HepG2 (cell line): ENCODE measurements at regions not wholly inside any gene's neighbourhood (a gene's known extent, or its start where the extent isn't known, plus 50 kb on each side); places are given as distances from the start of the nearest gene placed in this dataset.

Experiments
- ESRRA ChIP-seq: sonication (generic); formaldehyde crosslinking; IDR thresholded peaks from 2 replicates; pipeline ENCODE4 v1.5.1; 2020; ENCODE audit warnings: mild to moderate bottlenecking, low read depth, missing genetic modification reagents
- FOXA1 ChIP-seq, 2 experiments: fragments of 450-650 bp in 1 of 2; sonication (generic) in 1 of 2; formaldehyde crosslinking in 1 of 2; IDR thresholded peaks; 2 replicates each; pipeline versions ENCODE4 v1.4.0 to v1.6.1; 2016 to 2020; ENCODE audit warnings: missing genetic modification reagents in 1 of 2
- MAX ChIP-seq: IDR thresholded peaks from 2 replicates; pipeline ENCODE4 v1.6.1; 2012; ENCODE audit warnings: inconsistent platforms
- POLR2A ChIP-seq, 2 experiments: IDR thresholded peaks; 2 replicates each; pipeline ENCODE4 v1.6.1; 2011; ENCODE audit warnings: low read depth in 2 of 2, low read length in 2 of 2, mild to moderate bottlenecking in 1 of 2, moderate library complexity in 1 of 2; ENCODE audit not compliant: insufficient read depth in 1 of 2
- TAF1 ChIP-seq: sonication (generic); formaldehyde crosslinking; IDR thresholded peaks from 2 replicates; pipeline ENCODE4 v1.4.0; 2020; ENCODE audit warnings: missing genetic modification reagents
- TBL1XR1 ChIP-seq: fragments of 150-350 bp; IDR thresholded peaks from 2 replicates; pipeline ENCODE4 v1.6.1; 2014; ENCODE audit warnings: borderline replicate concordance, low read length; ENCODE audit not compliant: partially characterized antibody
- TCF7L2 ChIP-seq: IDR thresholded peaks from 2 replicates; pipeline ENCODE4 v1.6.1; 2011; ENCODE audit warnings: mild to moderate bottlenecking, low read depth, low read length, moderate library complexity
- ZNF839 ChIP-seq: sonication (generic); formaldehyde crosslinking; IDR thresholded peaks from 2 replicates; pipeline ENCODE4 v1.4.0; 2020; ENCODE audit warnings: missing genetic modification reagents, mild to moderate bottlenecking, borderline replicate concordance
- TF ChIP-seq, protein P1 (sequence below): sonication (generic); formaldehyde crosslinking; conservative IDR thresholded peaks from 2 replicates; pipeline ENCODE4 v1.4.0; 2020; ENCODE audit warnings: missing genetic modification reagents
- TF ChIP-seq, protein P2 (sequence below): IDR thresholded peaks from 2 replicates; pipeline ENCODE4 v1.6.1; 2016; ENCODE audit warnings: missing genetic modification reagents, missing compliant biosample characterization
- TF ChIP-seq, protein P3 (sequence below): sonication (generic); formaldehyde crosslinking; IDR thresholded peaks from 2 replicates; pipeline ENCODE4 v1.5.0; 2020; ENCODE audit warnings: mild to moderate bottlenecking, missing genetic modification reagents, moderate library complexity
- TF ChIP-seq, protein P4 (sequence below), 2 experiments: IDR thresholded peaks; 2 replicates each; pipeline ENCODE4 v1.6.1; 2011 to 2012; ENCODE audit warnings: low read length in 2 of 2, borderline replicate concordance in 1 of 2, low read depth in 1 of 2, mild to moderate bottlenecking in 1 of 2, moderate library complexity in 1 of 2
- TF ChIP-seq, protein P5 (sequence below): sonication (generic); formaldehyde crosslinking; IDR thresholded peaks from 2 replicates; pipeline ENCODE4 v1.4.0; 2020; ENCODE audit warnings: missing genetic modification reagents, borderline replicate concordance
- TF ChIP-seq, protein P6 (sequence below): sonication (generic); formaldehyde crosslinking; IDR thresholded peaks from 2 replicates; pipeline ENCODE4 v1.5.0; 2020; ENCODE audit warnings: missing genetic modification reagents

DNA sequence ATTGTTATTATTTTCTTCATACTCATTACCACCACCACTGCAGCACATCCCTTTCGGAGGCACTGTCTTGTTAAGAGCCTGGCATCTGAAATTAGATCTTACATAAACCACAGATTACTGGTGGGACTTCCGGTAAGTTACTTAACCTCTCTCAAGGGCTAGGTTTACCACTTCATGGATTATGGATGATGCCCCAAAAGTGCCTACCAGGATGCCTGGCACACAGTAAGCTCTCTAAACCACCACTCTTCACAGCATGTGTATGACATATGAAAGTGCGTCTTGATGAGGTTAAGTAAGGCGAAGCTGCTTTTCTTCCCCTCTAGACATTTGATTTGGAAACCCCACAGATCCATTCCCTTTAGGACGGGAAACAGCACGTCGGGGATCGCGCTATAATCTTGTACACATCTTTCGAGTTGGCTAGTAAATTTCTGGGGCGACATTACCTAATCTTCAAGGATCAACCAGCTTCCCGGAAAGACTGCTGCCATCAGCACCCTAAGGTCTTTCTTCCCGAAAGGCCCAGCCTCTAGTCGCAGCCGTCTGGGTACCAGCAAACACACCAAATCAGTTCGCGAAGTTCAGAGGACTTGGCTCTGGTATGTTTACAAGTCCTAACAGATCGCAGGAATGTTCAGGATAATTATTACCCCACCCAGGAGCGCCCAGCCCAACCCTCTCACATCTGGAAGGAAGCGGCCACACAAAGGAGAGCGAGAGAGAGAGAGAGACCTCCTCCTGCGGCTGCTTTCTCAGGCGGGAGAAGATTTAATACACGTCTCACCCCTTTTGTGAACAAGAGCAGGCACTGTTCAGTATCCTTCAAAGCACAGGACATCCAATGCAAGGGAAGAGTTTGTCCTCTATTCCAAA, 155.1 kb upstream of the FRMD4B start:
- no peak for TF ChIP-seq FOXA1 (IDR thresholded peaks at IDR 0.05)
- TF ChIP-seq FOXA1 (CRISPR knock-in tag; IDR thresholded peaks at IDR 0.05): no peak
- TF ChIP-seq, protein P1, sequence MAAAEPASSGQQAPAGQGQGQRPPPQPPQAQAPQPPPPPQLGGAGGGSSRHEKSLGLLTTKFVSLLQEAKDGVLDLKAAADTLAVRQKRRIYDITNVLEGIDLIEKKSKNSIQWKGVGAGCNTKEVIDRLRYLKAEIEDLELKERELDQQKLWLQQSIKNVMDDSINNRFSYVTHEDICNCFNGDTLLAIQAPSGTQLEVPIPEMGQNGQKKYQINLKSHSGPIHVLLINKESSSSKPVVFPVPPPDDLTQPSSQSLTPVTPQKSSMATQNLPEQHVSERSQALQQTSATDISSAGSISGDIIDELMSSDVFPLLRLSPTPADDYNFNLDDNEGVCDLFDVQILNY (CRISPR knock-in tag): no peak
- no peak for TF ChIP-seq TAF1 (CRISPR knock-in tag)
- TF ChIP-seq, protein P2, sequence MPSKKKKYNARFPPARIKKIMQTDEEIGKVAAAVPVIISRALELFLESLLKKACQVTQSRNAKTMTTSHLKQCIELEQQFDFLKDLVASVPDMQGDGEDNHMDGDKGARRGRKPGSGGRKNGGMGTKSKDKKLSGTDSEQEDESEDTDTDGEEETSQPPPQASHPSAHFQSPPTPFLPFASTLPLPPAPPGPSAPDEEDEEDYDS (CRISPR knock-in tag): no peak
- TF ChIP-seq, protein P3, sequence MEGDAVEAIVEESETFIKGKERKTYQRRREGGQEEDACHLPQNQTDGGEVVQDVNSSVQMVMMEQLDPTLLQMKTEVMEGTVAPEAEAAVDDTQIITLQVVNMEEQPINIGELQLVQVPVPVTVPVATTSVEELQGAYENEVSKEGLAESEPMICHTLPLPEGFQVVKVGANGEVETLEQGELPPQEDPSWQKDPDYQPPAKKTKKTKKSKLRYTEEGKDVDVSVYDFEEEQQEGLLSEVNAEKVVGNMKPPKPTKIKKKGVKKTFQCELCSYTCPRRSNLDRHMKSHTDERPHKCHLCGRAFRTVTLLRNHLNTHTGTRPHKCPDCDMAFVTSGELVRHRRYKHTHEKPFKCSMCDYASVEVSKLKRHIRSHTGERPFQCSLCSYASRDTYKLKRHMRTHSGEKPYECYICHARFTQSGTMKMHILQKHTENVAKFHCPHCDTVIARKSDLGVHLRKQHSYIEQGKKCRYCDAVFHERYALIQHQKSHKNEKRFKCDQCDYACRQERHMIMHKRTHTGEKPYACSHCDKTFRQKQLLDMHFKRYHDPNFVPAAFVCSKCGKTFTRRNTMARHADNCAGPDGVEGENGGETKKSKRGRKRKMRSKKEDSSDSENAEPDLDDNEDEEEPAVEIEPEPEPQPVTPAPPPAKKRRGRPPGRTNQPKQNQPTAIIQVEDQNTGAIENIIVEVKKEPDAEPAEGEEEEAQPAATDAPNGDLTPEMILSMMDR (CRISPR knock-in tag): no peak
- TF ChIP-seq ESRRA (CRISPR knock-in tag): no peak
- TF ChIP-seq, protein P4, sequence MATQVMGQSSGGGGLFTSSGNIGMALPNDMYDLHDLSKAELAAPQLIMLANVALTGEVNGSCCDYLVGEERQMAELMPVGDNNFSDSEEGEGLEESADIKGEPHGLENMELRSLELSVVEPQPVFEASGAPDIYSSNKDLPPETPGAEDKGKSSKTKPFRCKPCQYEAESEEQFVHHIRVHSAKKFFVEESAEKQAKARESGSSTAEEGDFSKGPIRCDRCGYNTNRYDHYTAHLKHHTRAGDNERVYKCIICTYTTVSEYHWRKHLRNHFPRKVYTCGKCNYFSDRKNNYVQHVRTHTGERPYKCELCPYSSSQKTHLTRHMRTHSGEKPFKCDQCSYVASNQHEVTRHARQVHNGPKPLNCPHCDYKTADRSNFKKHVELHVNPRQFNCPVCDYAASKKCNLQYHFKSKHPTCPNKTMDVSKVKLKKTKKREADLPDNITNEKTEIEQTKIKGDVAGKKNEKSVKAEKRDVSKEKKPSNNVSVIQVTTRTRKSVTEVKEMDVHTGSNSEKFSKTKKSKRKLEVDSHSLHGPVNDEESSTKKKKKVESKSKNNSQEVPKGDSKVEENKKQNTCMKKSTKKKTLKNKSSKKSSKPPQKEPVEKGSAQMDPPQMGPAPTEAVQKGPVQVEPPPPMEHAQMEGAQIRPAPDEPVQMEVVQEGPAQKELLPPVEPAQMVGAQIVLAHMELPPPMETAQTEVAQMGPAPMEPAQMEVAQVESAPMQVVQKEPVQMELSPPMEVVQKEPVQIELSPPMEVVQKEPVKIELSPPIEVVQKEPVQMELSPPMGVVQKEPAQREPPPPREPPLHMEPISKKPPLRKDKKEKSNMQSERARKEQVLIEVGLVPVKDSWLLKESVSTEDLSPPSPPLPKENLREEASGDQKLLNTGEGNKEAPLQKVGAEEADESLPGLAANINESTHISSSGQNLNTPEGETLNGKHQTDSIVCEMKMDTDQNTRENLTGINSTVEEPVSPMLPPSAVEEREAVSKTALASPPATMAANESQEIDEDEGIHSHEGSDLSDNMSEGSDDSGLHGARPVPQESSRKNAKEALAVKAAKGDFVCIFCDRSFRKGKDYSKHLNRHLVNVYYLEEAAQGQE (IDR thresholded peaks at IDR 0.05; ENCODE audit: borderline replicate concordance in 1 of 2, low read depth in 1 of 2, low read length in 2 of 2): no peak
- no peak for TF ChIP-seq MAX
- TF ChIP-seq, protein P5, sequence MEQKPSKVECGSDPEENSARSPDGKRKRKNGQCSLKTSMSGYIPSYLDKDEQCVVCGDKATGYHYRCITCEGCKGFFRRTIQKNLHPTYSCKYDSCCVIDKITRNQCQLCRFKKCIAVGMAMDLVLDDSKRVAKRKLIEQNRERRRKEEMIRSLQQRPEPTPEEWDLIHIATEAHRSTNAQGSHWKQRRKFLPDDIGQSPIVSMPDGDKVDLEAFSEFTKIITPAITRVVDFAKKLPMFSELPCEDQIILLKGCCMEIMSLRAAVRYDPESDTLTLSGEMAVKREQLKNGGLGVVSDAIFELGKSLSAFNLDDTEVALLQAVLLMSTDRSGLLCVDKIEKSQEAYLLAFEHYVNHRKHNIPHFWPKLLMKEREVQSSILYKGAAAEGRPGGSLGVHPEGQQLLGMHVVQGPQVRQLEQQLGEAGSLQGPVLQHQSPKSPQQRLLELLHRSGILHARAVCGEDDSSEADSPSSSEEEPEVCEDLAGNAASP (CRISPR knock-in tag): no peak
- no peak for TF ChIP-seq POLR2A (IDR thresholded peaks at IDR 0.05; ENCODE audit: insufficient read depth in 1 of 2, low read depth in 2 of 2, low read length in 2 of 2)
- no peak for TF ChIP-seq TCF7L2
- no peak for TF ChIP-seq TBL1XR1
- no peak for TF ChIP-seq ZNF839 (CRISPR knock-in tag)
- TF ChIP-seq, protein P6, sequence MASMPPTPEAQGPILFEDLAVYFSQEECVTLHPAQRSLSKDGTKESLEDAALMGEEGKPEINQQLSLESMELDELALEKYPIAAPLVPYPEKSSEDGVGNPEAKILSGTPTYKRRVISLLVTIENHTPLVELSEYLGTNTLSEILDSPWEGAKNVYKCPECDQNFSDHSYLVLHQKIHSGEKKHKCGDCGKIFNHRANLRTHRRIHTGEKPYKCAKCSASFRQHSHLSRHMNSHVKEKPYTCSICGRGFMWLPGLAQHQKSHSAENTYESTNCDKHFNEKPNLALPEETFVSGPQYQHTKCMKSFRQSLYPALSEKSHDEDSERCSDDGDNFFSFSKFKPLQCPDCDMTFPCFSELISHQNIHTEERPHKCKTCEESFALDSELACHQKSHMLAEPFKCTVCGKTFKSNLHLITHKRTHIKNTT (CRISPR knock-in tag): no peak
